ENCODE measurements at regions not wholly inside any gene's neighbourhood (a gene's known extent, or its start where the extent isn't known, plus 50 kb on each side); places are given as distances from the start of the nearest gene placed in this dataset.

GRCh38 chr5:104928906-104929520 is 1366.4 kb upstream of the NUDT12 start:
- TF ChIP-seq CTCF (IDR thresholded peaks at IDR 0.05) = no peak
- no peak for TF ChIP-seq POLR2A (IDR thresholded peaks at IDR 0.05)

All from sigmoid colon (tissue), 3 donors.